Mammary epithelial cell (primary cell): ENCODE measurements at regions not wholly inside any gene's neighbourhood (a gene's known extent, or its start where the extent isn't known, plus 50 kb on each side); places are given as distances from the start of the nearest gene placed in this dataset.

Experiments used
- EZH2 ChIP-seq: IDR thresholded peaks from 2 replicates; pipeline ENCODE4 v1.6.1; 2012; ENCODE audit warnings: low read length, inconsistent platforms, borderline replicate concordance
- TF ChIP-seq, protein P1 (sequence below), 2 donors: IDR thresholded peaks in 1 of 2; conservative IDR thresholded peaks in 1 of 2; 2 replicates each; pipeline ENCODE4 v1.5.1; 2011 to 2012; ENCODE audit warnings: inconsistent platforms in 2 of 2, low read length in 2 of 2, mild to moderate bottlenecking in 2 of 2, control low read depth in 1 of 2, low read depth in 1 of 2; ENCODE audit not compliant: insufficient read depth in 1 of 2; ENCODE audit errors: extremely low read depth in 1 of 2

DNA sequence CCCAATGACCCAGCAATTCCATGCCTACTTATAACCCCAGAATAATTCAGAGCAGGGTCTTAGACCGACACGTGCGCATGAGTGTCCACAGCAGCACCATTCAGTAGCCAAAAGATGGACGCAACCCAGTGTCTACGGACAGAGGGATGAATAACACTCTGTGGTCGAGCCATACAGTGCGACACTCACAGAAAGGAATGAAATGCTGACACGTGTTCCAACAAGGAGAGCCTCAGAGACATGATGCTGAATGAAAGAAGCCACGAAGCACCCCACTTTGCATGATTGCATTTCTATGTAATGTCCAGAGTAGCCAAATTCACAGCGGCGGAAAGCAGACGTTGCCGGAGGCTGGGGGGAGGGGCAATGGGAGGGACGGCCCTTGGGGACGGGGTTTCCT lies 134.4 kb downstream of the CTTN start:
- TF ChIP-seq, protein P1, sequence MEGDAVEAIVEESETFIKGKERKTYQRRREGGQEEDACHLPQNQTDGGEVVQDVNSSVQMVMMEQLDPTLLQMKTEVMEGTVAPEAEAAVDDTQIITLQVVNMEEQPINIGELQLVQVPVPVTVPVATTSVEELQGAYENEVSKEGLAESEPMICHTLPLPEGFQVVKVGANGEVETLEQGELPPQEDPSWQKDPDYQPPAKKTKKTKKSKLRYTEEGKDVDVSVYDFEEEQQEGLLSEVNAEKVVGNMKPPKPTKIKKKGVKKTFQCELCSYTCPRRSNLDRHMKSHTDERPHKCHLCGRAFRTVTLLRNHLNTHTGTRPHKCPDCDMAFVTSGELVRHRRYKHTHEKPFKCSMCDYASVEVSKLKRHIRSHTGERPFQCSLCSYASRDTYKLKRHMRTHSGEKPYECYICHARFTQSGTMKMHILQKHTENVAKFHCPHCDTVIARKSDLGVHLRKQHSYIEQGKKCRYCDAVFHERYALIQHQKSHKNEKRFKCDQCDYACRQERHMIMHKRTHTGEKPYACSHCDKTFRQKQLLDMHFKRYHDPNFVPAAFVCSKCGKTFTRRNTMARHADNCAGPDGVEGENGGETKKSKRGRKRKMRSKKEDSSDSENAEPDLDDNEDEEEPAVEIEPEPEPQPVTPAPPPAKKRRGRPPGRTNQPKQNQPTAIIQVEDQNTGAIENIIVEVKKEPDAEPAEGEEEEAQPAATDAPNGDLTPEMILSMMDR (conservative IDR thresholded peaks at IDR 0.05 in 1 of 2, IDR thresholded peaks at IDR 0.05 in 1 of 2; ENCODE audit: extremely low read depth in 1 of 2, insufficient read depth in 1 of 2, low read depth in 1 of 2, low read length in 2 of 2) = no peak
- no peak for TF ChIP-seq EZH2
